ENCODE measurements at regions not wholly inside any gene's neighbourhood (a gene's known extent, or its start where the extent isn't known, plus 50 kb on each side); places are given as distances from the start of the nearest gene placed in this dataset.
A peak's percentile ranks its signal among the peaks of the same experiment; 100 is the strongest.

- no peak for DNase-seq (ENCODE audit: extremely low read depth in 1 of 11, low read depth in 9 of 11, low spot score in 4 of 11)
These were observed 66.8 kb upstream of the FZD7 start for GRCh38 chr2:201966691-201967438.

DNA sequence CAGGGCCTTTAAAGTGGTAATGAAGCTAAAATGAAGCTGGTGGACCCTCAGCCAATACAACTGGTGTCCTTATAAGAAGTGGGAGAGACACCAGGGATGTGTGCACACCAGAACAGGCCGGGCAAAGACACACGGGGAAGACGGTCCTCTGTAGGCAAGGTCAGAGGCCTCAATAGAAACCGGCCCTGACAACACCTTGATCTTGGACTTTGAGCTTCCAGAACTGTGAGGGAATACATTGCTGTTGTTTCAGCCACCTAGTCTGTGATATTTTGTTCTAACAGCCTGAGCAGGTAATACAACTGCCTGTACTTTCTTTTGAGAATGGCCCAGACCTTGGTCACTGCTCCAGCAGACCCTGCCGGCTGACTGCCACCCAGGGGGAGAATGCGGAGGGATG lies 65.6 kb upstream of the FZD7 start:
- no peak for DNase-seq (ENCODE audit: extremely low read depth in 1 of 11, low read depth in 9 of 11, low spot score in 4 of 11)

DNA sequence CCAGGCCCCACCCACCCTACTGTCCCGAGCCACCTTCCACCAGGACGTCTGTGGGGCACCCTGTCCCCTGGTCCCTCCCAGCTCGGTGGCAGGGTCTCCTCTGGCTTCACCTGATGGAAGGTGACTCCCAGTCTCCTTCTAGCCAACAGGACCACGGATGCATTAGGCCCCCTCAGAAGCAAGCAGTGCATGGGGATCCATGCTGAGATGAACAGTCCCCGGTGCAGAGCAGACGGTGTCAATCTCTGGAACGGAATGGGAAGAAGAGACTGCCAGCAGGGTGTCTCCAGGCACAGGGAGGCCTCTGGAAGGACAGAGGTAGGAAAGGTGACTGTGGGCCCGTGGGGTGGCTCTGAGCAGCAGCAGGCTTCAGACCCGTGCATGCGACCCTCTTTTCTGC lies 65.2 kb upstream of the FZD7 start:
- DNase-seq (ENCODE audit: extremely low read depth in 1 of 11, low read depth in 9 of 11, low spot score in 4 of 11), result no peak

GRCh38 chr2:201969241-201969937 lies 64.3 kb upstream of the FZD7 start:
- no peak for DNase-seq (ENCODE audit: extremely low read depth in 1 of 11, low read depth in 9 of 11, low spot score in 4 of 11)

GRCh38 chr2:201969938-201970785 lies 63.5 kb upstream of the FZD7 start:
- no peak for DNase-seq (ENCODE audit: extremely low read depth in 1 of 11, low read depth in 9 of 11, low spot score in 4 of 11)

DNA sequence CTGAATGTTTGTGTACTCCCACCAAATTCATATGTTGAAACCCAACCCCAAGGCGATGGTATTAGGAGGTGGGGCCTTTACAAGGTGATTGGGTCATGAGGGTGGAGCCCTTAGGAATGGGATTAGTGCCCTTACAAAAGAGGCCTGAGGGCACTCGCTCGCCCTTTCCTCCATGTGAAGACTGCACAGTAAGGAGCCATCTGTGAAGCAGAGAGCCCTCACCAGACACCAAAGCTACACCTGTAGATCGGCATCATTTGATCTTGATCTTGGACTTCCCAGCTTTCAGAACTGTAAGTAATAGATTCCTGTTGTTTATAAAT lies 62.9 kb upstream of the FZD7 start:
- DNase-seq (ENCODE audit: extremely low read depth in 1 of 11, low read depth in 9 of 11, low spot score in 4 of 11), result no peak

DNA sequence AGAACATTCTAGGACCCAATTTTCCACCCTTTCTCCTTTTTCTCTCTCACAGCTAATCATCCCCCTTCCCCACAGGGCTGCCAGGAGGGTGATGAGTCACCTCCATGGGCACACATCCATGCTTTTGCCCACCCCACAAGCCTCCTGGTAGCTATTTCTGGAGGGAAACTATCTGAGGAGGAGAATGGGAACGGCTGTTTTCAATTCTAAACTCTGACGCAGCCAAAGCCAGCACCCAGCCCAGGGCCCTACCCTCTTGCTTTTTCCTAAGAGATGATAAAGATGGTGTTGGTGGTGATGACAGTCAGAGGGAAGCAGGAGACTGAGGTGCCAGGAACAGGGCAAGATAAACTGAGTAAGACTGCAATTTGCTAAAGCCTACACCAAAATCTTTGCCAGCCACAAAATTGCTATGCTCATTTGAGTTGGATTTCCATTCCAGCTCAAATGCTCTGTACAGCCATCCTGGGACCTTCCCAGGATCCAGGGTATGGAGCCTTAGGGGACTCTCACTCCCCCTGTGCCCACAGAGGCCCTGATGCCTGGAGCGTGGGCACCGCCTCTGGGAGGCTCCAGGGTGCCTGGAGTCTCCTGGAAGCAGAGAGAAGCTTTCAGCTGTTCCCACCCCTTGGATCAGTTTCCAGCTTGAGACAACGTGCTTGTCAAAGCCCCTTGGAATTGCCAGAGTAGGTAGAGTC lies 62.0 kb upstream of the FZD7 start:
- no peak for DNase-seq (ENCODE audit: extremely low read depth in 1 of 11, low read depth in 9 of 11, low spot score in 4 of 11)

GRCh38 chr2:201972621-201973255 lies 60.9 kb upstream of the FZD7 start:
- no peak for DNase-seq (ENCODE audit: extremely low read depth in 1 of 11, low read depth in 9 of 11, low spot score in 4 of 11)

DNA sequence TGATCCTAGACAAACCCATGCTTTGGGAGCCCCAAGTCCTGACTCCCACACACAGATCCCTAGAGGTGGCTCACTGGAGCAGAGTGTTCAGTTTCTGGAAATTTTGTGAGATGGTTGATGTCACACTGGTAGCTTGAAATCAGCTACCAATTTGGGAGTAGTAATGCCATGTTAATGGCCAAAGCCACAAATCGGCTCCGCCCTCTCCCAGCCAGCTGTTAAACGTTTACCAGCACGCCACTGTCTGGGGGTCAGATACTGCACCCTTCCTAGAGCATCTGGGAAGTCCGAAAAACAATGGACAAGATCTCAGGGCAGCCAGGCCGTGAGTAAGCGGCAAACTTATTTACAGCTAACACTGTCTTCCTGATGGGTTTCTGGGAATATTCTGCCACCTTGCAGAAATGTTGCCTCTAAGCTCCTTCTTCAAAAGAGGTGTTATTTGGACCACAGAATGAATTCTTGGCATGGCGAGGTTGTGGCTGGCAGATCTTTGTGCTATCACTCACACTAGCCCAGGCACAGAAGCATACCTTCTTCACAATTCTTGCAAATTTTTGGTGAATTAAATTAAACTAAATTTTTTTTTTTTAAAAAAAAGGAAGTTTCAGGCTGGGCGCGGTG lies 60.2 kb upstream of the FZD7 start:
- no peak for DNase-seq (ENCODE audit: extremely low read depth in 1 of 11, low read depth in 9 of 11, low spot score in 4 of 11)

DNA sequence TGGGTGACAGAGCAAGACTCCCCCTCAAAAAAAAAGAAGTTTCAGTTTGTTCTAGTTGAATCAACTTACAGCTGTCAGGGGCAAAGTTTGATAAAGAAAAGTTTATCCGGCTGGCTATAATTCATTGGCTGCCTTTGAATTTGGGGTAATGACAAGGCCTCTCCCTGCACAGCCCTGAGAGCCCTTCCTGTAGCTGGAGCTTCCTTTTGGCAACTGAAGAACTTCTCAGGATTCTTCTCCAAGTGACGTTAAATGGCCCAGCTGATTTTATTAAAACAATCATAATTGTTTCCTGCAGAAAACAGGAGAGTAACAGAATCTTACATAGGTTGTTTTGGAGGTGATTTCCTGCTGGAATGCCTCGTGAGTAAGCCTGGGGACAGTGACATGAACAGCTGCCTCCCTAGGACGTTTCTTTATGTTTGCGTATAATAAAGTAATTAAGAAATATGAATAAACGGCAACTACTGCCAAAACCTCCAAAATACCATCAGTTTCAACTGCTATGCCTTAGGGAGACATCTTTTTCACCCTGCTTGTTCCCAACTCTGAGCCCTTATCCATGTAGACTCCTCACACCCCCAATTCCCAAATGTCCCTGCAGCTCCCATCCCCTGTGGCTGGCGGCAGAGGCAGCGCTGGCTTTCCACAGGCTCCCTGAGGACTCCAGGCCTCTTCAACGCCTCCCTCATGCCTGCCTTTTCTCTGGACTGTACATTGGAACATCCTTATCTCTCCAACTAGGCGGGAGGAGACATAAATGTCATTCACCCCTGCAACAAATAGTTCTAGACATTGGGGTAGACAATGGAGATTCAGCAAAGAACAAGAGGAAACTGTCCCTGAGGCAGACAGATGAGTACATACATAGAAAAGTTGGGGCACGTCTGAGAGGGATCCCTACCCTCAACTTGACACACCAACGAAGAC lies 59.2 kb upstream of the FZD7 start:
- DNase-seq (ENCODE audit: extremely low read depth in 1 of 11, low read depth in 9 of 11, low spot score in 4 of 11), result no peak

DNA sequence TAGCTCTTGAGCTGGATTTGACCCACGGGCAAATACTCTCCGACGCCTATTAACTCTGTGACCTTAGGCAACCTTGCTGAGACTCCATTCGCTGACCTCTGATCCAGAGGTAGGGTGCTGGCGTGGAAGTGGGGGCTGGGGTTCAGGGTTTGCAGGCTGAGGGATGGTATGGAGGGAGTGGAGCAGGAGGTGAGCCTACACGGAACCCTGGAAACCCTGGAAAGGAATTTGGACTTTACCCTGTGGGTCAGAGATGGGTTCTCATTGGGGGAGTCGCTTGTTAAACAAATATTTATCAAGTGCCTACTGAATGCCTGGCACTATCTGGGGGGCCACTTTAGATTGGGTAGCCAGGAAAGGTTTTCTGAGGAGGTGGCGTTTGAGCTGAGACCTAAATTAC lies 58.2 kb upstream of the FZD7 start:
- no peak for DNase-seq (ENCODE audit: extremely low read depth in 1 of 11, low read depth in 9 of 11, low spot score in 4 of 11)

DNA sequence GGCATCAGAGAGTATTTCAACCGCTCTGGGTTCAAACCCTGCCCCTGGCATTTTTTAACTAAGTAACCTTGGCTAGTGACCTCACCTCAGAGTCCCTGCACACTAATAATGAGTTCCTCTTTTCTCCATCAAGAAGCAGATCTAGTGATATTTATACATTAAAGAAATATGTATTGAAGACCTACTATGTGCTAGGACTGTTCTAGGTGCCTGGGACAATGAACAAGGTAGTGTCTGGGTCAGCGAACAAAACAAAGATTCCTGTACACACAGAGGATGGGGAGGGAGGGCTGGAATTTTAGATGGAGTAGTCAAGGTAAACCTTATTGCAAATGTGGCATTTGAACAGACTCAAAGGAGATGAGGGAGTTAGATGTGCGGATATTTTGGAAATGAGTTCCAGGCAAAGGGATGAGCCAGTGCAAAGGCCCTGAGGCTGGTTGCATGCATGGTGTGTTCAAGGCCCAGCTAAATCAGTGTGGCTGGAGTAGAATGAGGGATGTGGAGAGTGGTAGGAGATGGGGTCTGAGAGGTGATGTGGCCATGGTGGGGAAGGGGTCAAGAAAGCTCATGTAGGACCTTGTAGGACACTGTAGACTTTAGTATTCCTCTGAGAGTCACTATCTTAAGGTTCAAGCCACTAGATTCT lies 57.6 kb upstream of the FZD7 start:
- no peak for DNase-seq (ENCODE audit: extremely low read depth in 1 of 11, low read depth in 9 of 11, low spot score in 4 of 11)

DNA sequence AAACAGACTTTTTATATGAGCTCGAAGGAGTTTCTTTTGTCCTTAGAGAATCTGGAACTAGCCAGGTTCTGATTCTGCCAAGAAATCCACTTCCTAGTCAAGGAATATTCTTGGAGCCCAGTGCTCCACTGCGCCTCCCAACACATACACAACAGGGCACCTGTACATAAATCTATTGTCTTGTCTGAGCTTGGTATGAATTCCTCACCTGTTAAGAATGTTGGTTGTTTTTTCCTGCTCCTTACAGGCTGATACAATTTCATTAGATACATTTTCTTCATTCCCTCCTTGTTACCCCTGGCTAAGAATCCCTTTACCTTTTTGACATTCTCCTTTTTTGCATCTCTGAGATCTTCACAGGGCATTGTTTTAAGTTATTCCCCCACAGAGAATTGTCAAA lies 56.0 kb upstream of the FZD7 start:
- DNase-seq (ENCODE audit: extremely low read depth in 1 of 11, low read depth in 9 of 11, low spot score in 4 of 11), result no peak

DNA sequence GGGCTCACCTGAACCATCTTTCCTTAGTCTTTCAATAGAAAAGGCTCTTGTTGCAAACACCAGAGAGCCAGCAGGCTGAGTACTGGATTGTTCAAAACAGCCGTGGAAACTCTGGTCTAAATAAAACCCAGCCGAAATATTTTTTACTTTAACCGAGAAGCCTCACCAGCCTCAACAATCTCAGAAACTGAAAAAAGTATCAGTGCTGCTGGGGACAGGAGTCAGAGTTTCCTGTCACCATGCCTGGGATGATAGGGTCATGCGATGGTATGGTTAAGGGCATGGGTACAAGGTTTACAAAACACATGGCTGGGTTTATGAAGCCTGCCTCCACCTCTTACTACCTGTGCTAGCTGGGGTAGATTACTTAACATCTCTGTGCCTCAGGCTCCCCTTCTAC lies 55.3 kb upstream of the FZD7 start:
- DNase-seq (ENCODE audit: extremely low read depth in 1 of 11, low read depth in 9 of 11, low spot score in 4 of 11), result no peak

- peak in 5 of 11 donors; percentile 31 to 59 (median 44) for DNase-seq (ENCODE audit: extremely low read depth in 1 of 11, low read depth in 9 of 11, low spot score in 4 of 11)
These were observed 54.7 kb upstream of the FZD7 start for GRCh38 chr2:201978986-201979385.

GRCh38 chr2:201980389-201980821 lies 53.2 kb upstream of the FZD7 start:
- DNase-seq (ENCODE audit: extremely low read depth in 1 of 11, low read depth in 9 of 11, low spot score in 4 of 11), result no peak

DNA sequence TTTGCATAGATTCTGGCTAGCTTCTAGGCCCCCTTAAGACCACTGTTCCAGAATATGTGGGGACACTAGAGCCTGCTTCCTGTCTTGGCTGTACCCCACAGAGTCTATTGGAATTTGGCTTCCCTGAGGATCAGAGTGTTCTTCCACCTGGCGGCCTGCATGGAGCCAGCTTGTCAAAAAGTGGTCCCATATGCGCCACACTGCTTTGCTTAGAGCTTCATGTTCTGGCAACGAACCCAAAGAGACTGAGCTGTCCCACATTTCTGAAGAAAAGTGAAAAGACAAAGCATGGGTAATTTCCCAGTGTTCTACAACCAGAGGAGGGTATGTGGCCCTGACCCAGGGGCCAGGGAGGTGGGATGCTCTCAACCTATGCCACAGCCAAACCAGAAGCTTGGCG lies 52.7 kb upstream of the FZD7 start:
- no peak for DNase-seq (ENCODE audit: extremely low read depth in 1 of 11, low read depth in 9 of 11, low spot score in 4 of 11)
